Gastrocnemius medialis (tissue), 4 donors: ENCODE measurements at regions not wholly inside any gene's neighbourhood (a gene's known extent, or its start where the extent isn't known, plus 50 kb on each side); places are given as distances from the start of the nearest gene placed in this dataset.

Source experiments
- CTCF ChIP-seq, 5 experiments: fragments of 450-650 bp in 3 of 5; fragments of 200-600 bp in 2 of 5; sonication (generic) in 2 of 5; IDR thresholded peaks in 4 of 5; conservative IDR thresholded peaks in 1 of 5; 1 replicate in 4 of 5; 2 replicates in 1 of 5; pipeline ENCODE4 v1.5.1; 2016 to 2019; ENCODE audit warnings: antibody characterized with exemption in 5 of 5, mild to moderate bottlenecking in 3 of 5, moderate library complexity in 3 of 5
- POLR2A ChIP-seq, 2 donors: fragments of 450-650 bp; IDR thresholded peaks; one replicate each; pipeline ENCODE4 v1.6.1; 2017; ENCODE audit warnings: antibody characterized with exemption in 2 of 2, mild to moderate bottlenecking in 2 of 2, moderate library complexity in 2 of 2

GRCh38 chr6:82611751-82612150 lies 248.1 kb downstream of the TPBG start:
- TF ChIP-seq CTCF (IDR thresholded peaks at IDR 0.05 in 4 of 5, conservative IDR thresholded peaks at IDR 0.05 in 1 of 5) (no peak), POLR2A (IDR thresholded peaks at IDR 0.05) (no peak)
